ENCODE measurements at regions not wholly inside any gene's neighbourhood (a gene's known extent, or its start where the extent isn't known, plus 50 kb on each side); places are given as distances from the start of the nearest gene placed in this dataset.
"Not testable (repeated sequence)": the region's sequence is repeated elsewhere in the genome, so short reads cannot be mapped to it uniquely, and the experiment has no call there.

DNA sequence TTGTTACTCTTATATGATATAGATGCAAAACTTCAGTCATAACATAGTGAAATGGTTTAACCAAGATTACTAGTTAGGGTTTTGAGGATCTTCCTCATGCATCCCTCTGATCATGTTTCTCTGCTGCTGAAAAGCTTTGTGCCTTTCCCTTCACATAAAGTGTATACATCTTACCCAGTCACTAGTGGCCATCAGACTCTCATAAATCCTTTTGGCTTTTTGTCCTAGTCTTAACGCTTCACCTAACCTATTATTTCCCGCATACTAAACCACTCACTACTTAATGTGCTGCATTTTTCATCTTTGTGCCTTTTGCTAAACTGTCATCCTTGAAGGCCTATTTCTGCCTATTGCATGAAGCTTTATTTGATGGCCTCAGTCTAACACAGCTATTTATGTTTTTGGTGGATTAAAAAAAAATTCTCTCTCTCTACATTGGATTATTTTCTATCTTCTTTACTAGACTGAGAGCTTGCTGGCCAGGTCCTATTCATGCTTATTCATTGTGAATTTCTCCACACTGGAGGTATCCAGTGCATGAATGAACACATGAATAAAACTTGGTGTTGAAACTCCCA, 717.6 kb upstream of the GOLIM4 start:
- ATAC-seq = no peak
- DNase-seq (ENCODE audit: low spot score) = no peak
- intact Hi-C loops (cut with DNase I) = no loop called here

DNA sequence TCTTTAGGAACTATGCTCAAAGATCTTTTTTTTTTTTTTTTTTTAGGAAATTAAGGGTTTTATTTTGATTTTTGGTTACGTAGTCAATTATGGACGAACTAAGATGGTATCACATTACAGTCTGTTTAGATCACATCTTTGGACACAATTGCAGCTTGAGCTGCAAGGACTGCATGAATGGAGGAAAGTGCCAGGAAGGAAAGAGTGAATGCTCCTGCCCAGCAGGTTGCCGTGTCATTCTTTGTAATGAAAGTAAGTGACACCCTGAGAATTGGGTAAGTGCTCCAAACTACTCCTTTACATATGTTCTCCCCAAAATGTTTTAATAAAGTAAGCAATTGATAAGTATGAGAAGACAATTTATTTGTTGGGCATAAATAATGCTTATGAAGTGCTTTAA, 716.5 kb upstream of the GOLIM4 start:
- ATAC-seq (no peak), DNase-seq (ENCODE audit: low spot score) (no peak)
- intact Hi-C loops (cut with DNase I) = no loop called here

DNA sequence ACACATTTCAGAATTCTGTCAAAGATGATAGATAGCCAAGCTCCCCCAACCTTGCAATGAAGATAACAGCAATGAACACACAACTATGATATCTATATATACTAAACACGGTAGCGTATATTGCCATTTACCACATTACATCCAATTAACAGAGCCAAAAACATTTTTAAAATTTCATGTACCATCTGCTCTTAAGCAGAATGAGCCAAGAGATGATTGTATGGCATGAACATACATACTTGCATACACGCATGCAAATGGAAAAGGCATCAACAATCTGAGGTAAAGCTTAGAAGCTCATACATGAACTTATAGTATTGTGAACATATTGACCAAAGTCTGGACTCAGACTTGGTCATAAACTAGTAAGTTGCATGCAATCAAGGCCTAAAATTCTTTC, 712.9 kb upstream of the GOLIM4 start:
- intact Hi-C loops (cut with DNase I) = no loop called here
- no peak for DNase-seq (ENCODE audit: low spot score)
- no peak for ATAC-seq

DNA sequence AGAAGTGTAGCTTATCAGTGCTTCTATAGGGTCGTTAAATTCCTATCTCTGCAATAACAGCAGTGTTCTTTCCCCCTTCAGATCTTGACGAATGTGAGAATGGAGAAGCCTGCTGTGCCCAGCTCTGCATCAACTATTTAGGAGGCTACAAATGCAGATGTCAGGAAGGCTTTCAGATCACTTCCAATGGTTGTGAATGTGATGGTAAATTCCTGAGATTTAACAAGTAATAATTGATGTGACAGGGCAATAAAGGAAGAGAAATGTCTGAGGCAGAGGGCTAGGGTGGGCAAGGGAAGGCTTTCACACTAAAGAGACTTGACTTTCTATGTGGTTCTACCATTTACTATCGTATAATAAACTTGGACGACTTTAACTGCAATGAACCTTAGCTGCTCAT, 711.7 kb upstream of the GOLIM4 start:
- ATAC-seq = no peak

DNA sequence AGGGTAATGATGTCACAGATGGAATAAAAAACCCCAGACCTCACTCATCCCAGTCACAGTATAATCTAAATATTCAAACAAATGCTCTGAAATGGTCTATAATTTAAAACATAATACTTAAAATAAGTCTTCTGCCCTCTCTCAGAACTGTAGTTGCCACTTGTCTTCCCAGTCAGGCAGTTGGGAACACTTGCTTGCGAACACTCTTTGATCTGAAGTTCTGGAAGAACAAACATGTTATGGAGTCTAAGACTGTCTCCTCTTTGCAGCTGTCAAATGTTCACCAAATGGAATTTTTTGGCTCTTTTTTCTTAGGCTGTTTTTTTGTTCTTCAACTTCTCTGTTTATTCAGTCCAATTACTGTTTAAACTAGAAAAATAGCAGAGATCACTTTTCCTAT, 711.1 kb upstream of the GOLIM4 start:
- intact Hi-C loops (cut with DNase I) = no loop called here
- ATAC-seq = no peak
- no peak for DNase-seq (ENCODE audit: low spot score)

More for the DNA sequence above, 711.7 kb upstream of the GOLIM4 start:
- DNase-seq (ENCODE audit: low spot score) = no peak
- intact Hi-C loops (cut with DNase I) = no loop called here

DNA sequence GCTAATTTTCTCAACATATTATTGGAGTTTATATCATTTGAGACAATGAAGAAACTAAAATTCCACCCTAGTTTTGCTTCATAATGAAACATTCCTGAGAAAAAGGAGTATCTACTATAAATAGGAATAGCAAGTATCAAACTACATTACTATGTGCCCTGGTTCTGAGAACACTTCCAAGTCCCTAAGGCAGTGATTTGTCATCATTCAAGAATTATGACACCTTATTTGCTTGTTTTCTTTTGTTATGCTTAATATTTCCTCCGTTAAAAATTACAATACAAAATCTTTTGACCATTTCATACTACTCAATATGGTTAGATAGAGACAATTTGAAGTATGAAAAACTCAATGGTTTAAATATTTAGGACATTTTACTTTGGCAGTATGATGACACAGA, 707.8 kb upstream of the GOLIM4 start:
- no peak for DNase-seq (ENCODE audit: low spot score)
- ATAC-seq = no peak
- intact Hi-C loops (cut with DNase I) = no loop called here

GRCh38 chr3:168802766-168803165, 707.0 kb upstream of the GOLIM4 start:
- DNase-seq (ENCODE audit: low spot score) (no peak), ATAC-seq (no peak)
- intact Hi-C loops (cut with DNase I) = no loop called here

- intact Hi-C loops (cut with DNase I) = no loop called here
- ATAC-seq (no peak), DNase-seq (ENCODE audit: low spot score) (no peak)
Observed at GRCh38 chr3:168801794-168802193, 706.1 kb upstream of the GOLIM4 start.

GRCh38 chr3:168796339-168796738, 700.6 kb upstream of the GOLIM4 start:
- no peak for DNase-seq (ENCODE audit: low spot score)
- no peak for ATAC-seq
- intact Hi-C loops (cut with DNase I) = no loop called here

DNA sequence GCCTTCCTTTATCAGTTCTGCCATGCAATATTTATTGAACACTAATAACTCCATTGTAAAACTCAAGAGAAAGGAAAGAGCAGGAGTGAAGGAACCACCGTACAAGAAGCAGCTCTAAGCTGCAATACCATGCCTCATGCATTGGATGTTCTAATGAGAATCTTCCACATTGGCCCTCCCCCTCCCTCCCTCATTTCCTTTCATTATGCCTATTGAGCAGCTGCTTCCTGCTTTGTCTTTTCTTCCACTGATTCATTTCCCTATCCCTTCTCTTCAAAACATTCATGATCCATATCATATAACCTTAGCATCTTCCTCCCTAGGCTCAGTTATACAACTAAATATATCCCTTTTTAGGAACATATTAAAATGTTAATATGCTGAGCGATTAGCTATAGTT, 698.7 kb upstream of the GOLIM4 start:
- ATAC-seq (no peak), DNase-seq (ENCODE audit: low spot score) (no peak)
- intact Hi-C loops (cut with DNase I) = no loop called here

DNA sequence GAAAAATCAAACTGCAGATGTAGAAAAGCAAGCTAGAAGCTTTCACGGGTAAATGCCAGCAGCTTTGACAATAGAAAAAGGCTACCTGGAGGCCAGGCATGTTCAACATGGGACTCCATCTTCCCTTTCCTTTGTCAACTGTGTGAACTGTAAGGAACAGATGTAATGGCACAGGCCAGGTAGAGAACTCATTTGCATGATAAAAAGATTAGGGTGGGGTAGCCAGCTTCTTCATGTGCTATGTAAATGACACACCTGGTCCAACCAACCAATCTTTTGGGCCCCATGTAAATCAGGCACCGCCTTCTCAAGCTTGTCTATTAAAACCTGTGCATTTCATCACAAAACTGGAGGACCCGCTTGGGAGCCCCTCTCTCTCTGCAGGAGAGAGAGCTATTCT, 686.5 kb upstream of the GOLIM4 start:
- DNase-seq (ENCODE audit: low spot score) (no peak), ATAC-seq (no peak)
- intact Hi-C loops (cut with DNase I) = no loop called here

GRCh38 chr3:168779970-168780645, 684.4 kb upstream of the GOLIM4 start:
- intact Hi-C loops (cut with DNase I); ATAC-seq; DNase-seq (ENCODE audit: low spot score): not testable (repeated sequence)

- DNase-seq (ENCODE audit: low spot score) (no peak), ATAC-seq (no peak)
- intact Hi-C loops (cut with DNase I) = no loop called here
Observed at GRCh38 chr3:168753724-168754123, 658.0 kb upstream of the GOLIM4 start.

- intact Hi-C loops (cut with DNase I) = no loop called here
- ATAC-seq = no peak
- no peak for DNase-seq (ENCODE audit: low spot score)
Observed at GRCh38 chr3:168752339-168752738, 656.6 kb upstream of the GOLIM4 start.

DNA sequence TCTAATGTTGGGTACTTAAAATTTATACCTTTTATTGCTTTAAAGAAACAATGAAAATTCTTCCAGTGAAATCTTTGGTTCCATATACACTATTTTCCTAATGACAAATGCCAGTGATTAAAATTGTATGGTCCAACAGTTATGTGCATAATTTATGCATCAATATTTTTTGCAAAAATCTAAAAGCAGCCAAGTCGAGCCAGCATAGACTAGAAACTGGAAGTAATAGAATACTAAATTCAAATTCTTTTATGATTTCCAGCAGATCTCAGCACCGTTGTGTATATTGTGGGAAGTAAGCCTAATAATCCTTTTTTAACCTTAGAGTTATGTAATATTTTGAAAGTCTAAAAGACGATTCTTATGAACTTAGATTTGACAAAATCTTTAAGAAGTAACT, 652.0 kb upstream of the GOLIM4 start:
- intact Hi-C loops (cut with DNase I) = no loop called here
- DNase-seq (ENCODE audit: low spot score) (no peak), ATAC-seq (no peak)

- intact Hi-C loops (cut with DNase I) = no loop called here
- DNase-seq (ENCODE audit: low spot score) (no peak), ATAC-seq (no peak)
Observed at GRCh38 chr3:168738527-168739325, 643.0 kb upstream of the GOLIM4 start.

DNA sequence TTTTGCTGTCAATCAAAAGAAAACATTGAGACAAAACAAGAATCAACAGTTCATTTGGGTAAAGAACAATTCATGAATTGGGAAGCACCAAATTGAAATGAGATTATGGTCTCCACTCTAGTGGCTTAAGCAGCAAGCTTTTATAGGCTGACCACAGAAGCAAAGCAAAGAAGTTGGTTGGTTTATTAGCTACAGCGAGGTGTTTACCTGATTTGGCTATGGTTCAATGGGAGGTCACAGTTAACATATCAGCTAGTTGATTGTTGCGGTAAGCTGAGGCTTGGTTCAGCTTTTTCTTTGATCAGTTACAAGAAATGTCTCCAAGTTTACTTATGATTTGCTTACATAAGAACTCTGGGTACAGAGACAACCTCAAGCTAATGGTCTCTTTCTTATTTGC, 640.5 kb upstream of the GOLIM4 start:
- ATAC-seq = no peak
- intact Hi-C loops (cut with DNase I) = no loop called here
- no peak for DNase-seq (ENCODE audit: low spot score)

- intact Hi-C loops (cut with DNase I) = no loop called here
- DNase-seq (ENCODE audit: low spot score) = no peak
- ATAC-seq = no peak
Observed at GRCh38 chr3:168730073-168730472, 634.3 kb upstream of the GOLIM4 start.

GRCh38 chr3:168722091-168722490, 626.4 kb upstream of the GOLIM4 start:
- no peak for ATAC-seq
- no peak for DNase-seq (ENCODE audit: low spot score)
- intact Hi-C loops (cut with DNase I) = no loop called here

DNA sequence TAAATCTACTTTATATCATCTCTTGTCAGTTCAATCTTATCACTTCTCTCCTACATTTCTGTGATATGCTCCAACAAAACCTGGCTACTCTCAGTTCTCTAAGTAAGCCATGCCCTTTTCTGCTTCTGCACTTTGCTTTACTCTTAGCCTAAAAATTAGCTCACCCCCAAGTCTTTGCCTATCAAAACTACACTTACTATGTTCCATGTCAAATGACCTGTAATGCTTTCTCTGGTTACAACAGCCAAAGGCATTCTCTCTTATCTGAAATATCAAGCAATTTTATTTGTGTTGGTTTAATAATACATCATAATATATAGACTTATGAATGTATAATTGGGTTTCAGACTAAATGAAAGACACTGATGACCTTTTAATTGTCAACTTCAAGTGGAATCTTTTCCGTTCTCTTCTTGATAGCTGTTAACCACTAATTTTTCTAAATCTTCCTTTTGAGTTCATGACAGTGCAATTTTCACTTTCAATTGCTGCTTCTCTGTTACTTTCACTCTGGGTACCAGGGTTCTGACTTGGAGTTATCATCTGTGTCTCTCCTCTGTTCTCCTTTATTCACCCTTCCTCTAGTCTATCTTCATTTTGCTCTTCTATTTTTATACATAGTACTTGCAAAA, 619.0 kb upstream of the GOLIM4 start:
- intact Hi-C loops (cut with DNase I) = no loop called here
- no peak for ATAC-seq
- DNase-seq (ENCODE audit: low spot score) = no peak
